Vagina (tissue), 2 donors: ENCODE measurements at regions not wholly inside any gene's neighbourhood (a gene's known extent, or its start where the extent isn't known, plus 50 kb on each side); places are given as distances from the start of the nearest gene placed in this dataset.

Experiments
- CTCF ChIP-seq, 3 experiments: fragments of 450-650 bp in 2 of 3; fragments of 200-600 bp in 1 of 3; sonication (generic) in 1 of 3; IDR thresholded peaks; one replicate each; pipeline ENCODE4 v1.5.1; 2017 to 2019; ENCODE audit warnings: antibody characterized with exemption in 3 of 3, mild to moderate bottlenecking in 2 of 3, moderate library complexity in 2 of 3
- POLR2A ChIP-seq, 2 donors: fragments of 450-650 bp; IDR thresholded peaks; one replicate each; pipeline ENCODE4 v1.6.1; 2017; ENCODE audit warnings: antibody characterized with exemption in 2 of 2, mild to moderate bottlenecking in 2 of 2, moderate library complexity in 2 of 2

GRCh38 chr2:6657136-6657535, 208.6 kb downstream of the CMPK2 start:
- TF ChIP-seq CTCF (IDR thresholded peaks at IDR 0.05) (no peak), POLR2A (IDR thresholded peaks at IDR 0.05) (no peak)
